Neural progenitor cell (in vitro differentiated cells): ENCODE measurements at regions not wholly inside any gene's neighbourhood (a gene's known extent, or its start where the extent isn't known, plus 50 kb on each side); places are given as distances from the start of the nearest gene placed in this dataset.

ENCODE experiments used
- DNase-seq: peaks from one replicate; pipeline ENCODE4 v3.0.0-alpha.2; 2016; ENCODE audit warnings: low spot score
- H2AFZ ChIP-seq: fragments of 200-600 bp; sonication (generic); replicated peaks from 2 replicates; pipeline ENCODE4 v1.6.1; 2016; ENCODE audit warnings: antibody characterized with exemption
- H3F3A ChIP-seq: fragments of 200-600 bp; sonication (generic); 2 replicates; pipeline ENCODE4 v1.6.1; 2016; ENCODE audit warnings: antibody characterized with exemption, low read depth
- H3K27ac ChIP-seq: fragments of 200-600 bp; sonication (generic); 2 replicates; pipeline ENCODE4 v1.5.1; 2016; ENCODE audit warnings: mild to moderate bottlenecking
- H3K27me3 ChIP-seq: fragments of 200-600 bp; sonication (generic); 2 replicates; pipeline ENCODE4 v1.6.1; 2016; ENCODE audit warnings: mild to moderate bottlenecking, moderate library complexity
- H3K36me3 ChIP-seq: fragments of 200-600 bp; sonication (generic); 2 replicates; pipeline ENCODE4 v1.5.1; 2016
- H3K4me1 ChIP-seq: fragments of 200-600 bp; sonication (generic); 2 replicates; pipeline ENCODE4 v1.6.1; 2016; ENCODE audit warnings: mixed run types
- H3K4me2 ChIP-seq: fragments of 200-600 bp; sonication (generic); 2 replicates; pipeline ENCODE4 v1.6.1; 2016
- H3K4me3 ChIP-seq: fragments of 200-600 bp; sonication (generic); 2 replicates; pipeline ENCODE4 v1.5.1; 2016
- H3K79me2 ChIP-seq: fragments of 200-600 bp; sonication (generic); 2 replicates; pipeline ENCODE4 v1.6.1; 2016; ENCODE audit warnings: low read depth
- H3K9ac ChIP-seq: fragments of 200-600 bp; sonication (generic); 2 replicates; pipeline ENCODE4 v1.6.1; 2016
- H3K9me3 ChIP-seq: fragments of 200-600 bp; sonication (generic); 2 replicates; pipeline ENCODE4 v1.5.1; 2016; ENCODE audit warnings: low read depth
- H4K20me1 ChIP-seq: fragments of 200-600 bp; sonication (generic); 2 replicates; pipeline ENCODE4 v1.6.1; 2016; ENCODE audit warnings: low read depth
- H3K27ac Mint-ChIP-seq: 3 replicates; pipeline ENCODE4 v1.8.0; 2021; ENCODE audit warnings: mixed read lengths
- H3K27me3 Mint-ChIP-seq: 2 replicates; pipeline ENCODE4 v1.8.0; 2022; ENCODE audit warnings: low read depth, mild to moderate bottlenecking, inconsistent platforms, moderate library complexity, mixed read lengths; ENCODE audit not compliant: insufficient read depth
- H3K36me3 Mint-ChIP-seq: 3 replicates; pipeline ENCODE4 v1.8.0; 2021; ENCODE audit warnings: mixed read lengths
- H3K4me1 Mint-ChIP-seq: 3 replicates; pipeline ENCODE4 v1.8.0; 2021; ENCODE audit warnings: mixed read lengths
- H3K4me3 Mint-ChIP-seq: 3 replicates; pipeline ENCODE4 v1.8.0; 2021; ENCODE audit warnings: mild to moderate bottlenecking, moderate library complexity, mixed read lengths
- H3K9me3 Mint-ChIP-seq: 3 replicates; pipeline ENCODE4 v1.8.0; 2020; ENCODE audit warnings: mixed read lengths
- CTCF ChIP-seq: fragments of 200-600 bp; sonication (generic); IDR thresholded peaks from 2 replicates; pipeline ENCODE4 v1.5.1; 2017; ENCODE audit warnings: antibody characterized with exemption, mild to moderate bottlenecking
- EZH2 ChIP-seq: fragments of 200-600 bp; sonication (generic); IDR thresholded peaks from 2 replicates; pipeline ENCODE4 v1.6.1; 2017; ENCODE audit warnings: antibody characterized with exemption, mild to moderate bottlenecking, moderate library complexity
- EZH2phosphoT487 ChIP-seq: fragments of 200-600 bp; sonication (generic); IDR thresholded peaks from 2 replicates; pipeline ENCODE4 v1.6.1; 2017; ENCODE audit warnings: antibody characterized with exemption

DNA sequence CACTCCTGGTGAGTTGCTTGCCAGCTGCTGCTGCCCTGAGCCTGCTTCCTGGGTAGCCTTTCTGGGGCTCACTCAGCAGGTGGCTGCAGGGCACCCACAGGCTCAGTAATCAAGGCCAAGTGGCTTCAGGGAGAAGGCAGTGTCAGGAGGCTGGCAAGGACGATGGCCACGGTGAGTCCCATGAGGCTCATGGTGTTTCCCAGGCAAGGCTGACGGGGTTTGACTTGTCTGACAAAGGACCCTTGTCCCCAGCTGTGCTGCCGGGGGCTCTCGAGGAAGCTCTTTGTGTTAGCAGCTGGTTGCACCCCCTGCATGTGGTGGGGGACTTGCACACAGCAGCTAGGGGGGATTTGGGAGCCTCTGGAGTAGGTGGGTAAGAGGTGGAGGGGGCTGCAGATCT lies 190.5 kb upstream of the C1orf174 start:
- Mint-ChIP-seq H3K27me3 (peaks cover 14% of the 10 kb centered on the region), H3K9me3 (peaks cover 24% of the 10 kb centered on the region), H3K27ac (no peak overlapping the region)

GRCh38 chr1:4090976-4091660 lies 191.0 kb upstream of the C1orf174 start:
- TF ChIP-seq EZH2 (no peak), CTCF (no peak), EZH2phosphoT487 (no peak)
- no peak overlapping the region for H3K4me3 ChIP-seq
- H3K27me3 ChIP-seq, result no peaks in the 10 kb centered on the region
- no peaks in the 10 kb centered on the region for H3K36me3 ChIP-seq
- Mint-ChIP-seq H3K9me3 (peaks cover 28% of the 10 kb centered on the region), H3K27me3 (peaks cover 13% of the 10 kb centered on the region), H3K36me3 (no peaks in the 10 kb centered on the region), H3K4me1 (peaks cover 2% of the 10 kb centered on the region), H3K4me3 (no peak overlapping the region), H3K27ac (no peak overlapping the region)
- no peak overlapping the region for H3K9ac ChIP-seq
- H3K4me1 ChIP-seq, result no peaks in the 10 kb centered on the region
- no peaks in the 10 kb centered on the region for H3K9me3 ChIP-seq
- H3K79me2 ChIP-seq, result no peaks in the 10 kb centered on the region
- no peak overlapping the region for H3K4me2 ChIP-seq
- H2AFZ ChIP-seq, result no peak overlapping the region
- H4K20me1 ChIP-seq, result no peaks in the 10 kb centered on the region
- H3F3A ChIP-seq, result no peaks in the 10 kb centered on the region
- no peak for DNase-seq
- H3K27ac ChIP-seq, result no peak overlapping the region

More for the DNA sequence above, 190.5 kb upstream of the C1orf174 start:
- Mint-ChIP-seq H3K4me1 (peaks cover 7% of the 10 kb centered on the region), H3K4me3 (no peak overlapping the region), H3K36me3 (no peaks in the 10 kb centered on the region)
- no peaks in the 10 kb centered on the region for H3K4me1 ChIP-seq
- H3K9ac ChIP-seq, result no peak overlapping the region
- H3K4me2 ChIP-seq, result no peak overlapping the region
- no peak overlapping the region for H3K4me3 ChIP-seq
- H2AFZ ChIP-seq, result no peak overlapping the region
- H3K27me3 ChIP-seq, result no peaks in the 10 kb centered on the region
- no peaks in the 10 kb centered on the region for H3K79me2 ChIP-seq
- no peaks in the 10 kb centered on the region for H3K9me3 ChIP-seq
- DNase-seq, result no peak
- H4K20me1 ChIP-seq, result no peaks in the 10 kb centered on the region
- no peak overlapping the region for H3K27ac ChIP-seq
- no peak for TF ChIP-seq CTCF
- TF ChIP-seq EZH2, result no peak
- no peak for TF ChIP-seq EZH2phosphoT487
- no peaks in the 10 kb centered on the region for H3F3A ChIP-seq
- H3K36me3 ChIP-seq, result no peaks in the 10 kb centered on the region

DNA sequence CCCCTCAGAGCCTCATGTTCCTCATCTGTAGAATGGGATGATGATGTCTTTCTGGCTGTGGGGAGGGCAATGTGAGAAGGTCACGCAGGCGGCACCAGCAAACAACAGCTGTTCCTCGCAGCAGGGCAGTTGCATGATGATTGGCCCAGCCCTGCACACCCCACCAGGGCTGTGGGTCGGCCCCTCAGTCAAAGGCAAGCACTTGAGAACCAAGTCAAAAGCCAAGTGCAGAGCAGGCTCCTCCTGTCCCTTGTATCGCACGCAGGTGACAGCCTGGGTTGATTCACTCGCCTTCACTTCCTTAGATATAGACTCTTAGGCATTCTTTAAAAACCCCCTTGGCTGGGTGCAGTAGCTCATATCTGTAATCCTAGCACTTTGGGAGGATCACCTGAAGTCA lies 191.9 kb upstream of the C1orf174 start:
- Histone ChIP-seq H3K4me1 (no peaks in the 10 kb centered on the region), H3F3A (no peaks in the 10 kb centered on the region), H3K4me3 (no peak overlapping the region), H3K27ac (no peak overlapping the region), H4K20me1 (no peaks in the 10 kb centered on the region), H3K27me3 (no peaks in the 10 kb centered on the region), H3K9ac (no peak overlapping the region), H3K9me3 (no peaks in the 10 kb centered on the region), H3K79me2 (no peaks in the 10 kb centered on the region), H3K36me3 (no peaks in the 10 kb centered on the region), H3K4me2 (no peak overlapping the region), H2AFZ (no peak overlapping the region)
- Mint-ChIP-seq H3K27me3 (peaks cover 12% of the 10 kb centered on the region), H3K4me1 (no peaks in the 10 kb centered on the region), H3K27ac (no peak overlapping the region), H3K36me3 (peaks cover 4% of the 10 kb centered on the region), H3K4me3 (no peak overlapping the region), H3K9me3 (peaks cover 36% of the 10 kb centered on the region)
- TF ChIP-seq EZH2phosphoT487 (no peak), CTCF (no peak), EZH2 (no peak)
- DNase-seq, result no peak
